ENCODE measurements at regions not wholly inside any gene's neighbourhood (a gene's known extent, or its start where the extent isn't known, plus 50 kb on each side); places are given as distances from the start of the nearest gene placed in this dataset.

DNA sequence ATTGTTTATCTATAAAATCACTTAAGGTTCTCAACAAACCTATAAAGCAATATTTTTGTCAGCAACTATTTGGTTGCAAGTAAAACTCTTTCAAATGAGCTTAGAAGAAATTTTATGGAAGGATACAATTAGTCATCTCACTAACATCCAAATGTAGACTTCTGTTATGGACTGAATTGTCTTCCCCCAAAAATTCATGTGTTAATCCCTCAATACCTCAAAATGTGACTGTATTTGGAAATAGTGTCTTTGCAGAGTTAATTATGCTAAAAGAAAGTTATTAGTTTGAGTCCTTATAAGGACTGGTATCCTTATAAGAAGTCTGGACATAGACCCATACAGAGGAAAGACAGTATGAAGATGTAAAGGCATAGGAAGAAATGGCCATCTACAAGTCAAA, 357.8 kb upstream of the PRMT6 start:
- TF ChIP-seq, protein P1, sequence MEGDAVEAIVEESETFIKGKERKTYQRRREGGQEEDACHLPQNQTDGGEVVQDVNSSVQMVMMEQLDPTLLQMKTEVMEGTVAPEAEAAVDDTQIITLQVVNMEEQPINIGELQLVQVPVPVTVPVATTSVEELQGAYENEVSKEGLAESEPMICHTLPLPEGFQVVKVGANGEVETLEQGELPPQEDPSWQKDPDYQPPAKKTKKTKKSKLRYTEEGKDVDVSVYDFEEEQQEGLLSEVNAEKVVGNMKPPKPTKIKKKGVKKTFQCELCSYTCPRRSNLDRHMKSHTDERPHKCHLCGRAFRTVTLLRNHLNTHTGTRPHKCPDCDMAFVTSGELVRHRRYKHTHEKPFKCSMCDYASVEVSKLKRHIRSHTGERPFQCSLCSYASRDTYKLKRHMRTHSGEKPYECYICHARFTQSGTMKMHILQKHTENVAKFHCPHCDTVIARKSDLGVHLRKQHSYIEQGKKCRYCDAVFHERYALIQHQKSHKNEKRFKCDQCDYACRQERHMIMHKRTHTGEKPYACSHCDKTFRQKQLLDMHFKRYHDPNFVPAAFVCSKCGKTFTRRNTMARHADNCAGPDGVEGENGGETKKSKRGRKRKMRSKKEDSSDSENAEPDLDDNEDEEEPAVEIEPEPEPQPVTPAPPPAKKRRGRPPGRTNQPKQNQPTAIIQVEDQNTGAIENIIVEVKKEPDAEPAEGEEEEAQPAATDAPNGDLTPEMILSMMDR (IDR thresholded peaks at IDR 0.05), result no peak
- TF ChIP-seq POLR2A (IDR thresholded peaks at IDR 0.05), result no peak
